Peyer's patch (tissue), 4 donors: ENCODE measurements at regions not wholly inside any gene's neighbourhood (a gene's known extent, or its start where the extent isn't known, plus 50 kb on each side); places are given as distances from the start of the nearest gene placed in this dataset.
A peak's percentile ranks its signal among the peaks of the same experiment; 100 is the strongest.
"Not testable (repeated sequence)": the region's sequence is repeated elsewhere in the genome, so short reads cannot be mapped to it uniquely, and the experiment has no call there.

Experiments
- DNase-seq, 3 donors: peaks; one replicate each; pipeline ENCODE4 v3.0.0-alpha.2; 2017 to 2019
- H3K27ac ChIP-seq, 4 donors: fragments of 200-600 bp; sonication (generic); one replicate each; pipeline ENCODE4 v1.5.1; 2016 to 2019
- H3K27me3 ChIP-seq, 2 donors: fragments of 200-600 bp; sonication (generic); one replicate each; pipeline ENCODE4 v1.5.1; 2019
- H3K36me3 ChIP-seq, 3 donors: fragments of 200-600 bp; sonication (generic); one replicate each; pipeline ENCODE4 v1.5.1; 2016 to 2019
- H3K4me1 ChIP-seq, 4 donors: fragments of 200-600 bp; sonication (generic); one replicate each; pipeline ENCODE4 v1.5.1; 2016 to 2019
- H3K4me3 ChIP-seq, 4 donors: fragments of 200-600 bp; sonication (generic); 1 replicate in 3 of 4; 2 replicates in 1 of 4; pipeline ENCODE4 v1.5.1; 2016 to 2019; ENCODE audit warnings: mild to moderate bottlenecking in 1 of 4
- H3K9me3 ChIP-seq, 4 donors: fragments of 200-600 bp; sonication (generic); one replicate each; pipeline ENCODE4 v1.5.1; 2016 to 2019; ENCODE audit warnings: mild to moderate bottlenecking in 1 of 4
- CTCF ChIP-seq, 6 experiments: fragments of 450-650 bp in 4 of 6; fragments of 200-600 bp in 2 of 6; sonication (generic) in 1 of 6; IDR thresholded peaks; one replicate each; pipeline ENCODE4 v1.5.1; 2017 to 2019; ENCODE audit warnings: antibody characterized with exemption in 6 of 6, mild to moderate bottlenecking in 3 of 6, moderate library complexity in 1 of 6
- POLR2A ChIP-seq, 2 donors: fragments of 450-650 bp; IDR thresholded peaks; one replicate each; pipeline ENCODE4 v1.5.1; 2017; ENCODE audit warnings: antibody characterized with exemption in 2 of 2, mild to moderate bottlenecking in 2 of 2, moderate library complexity in 2 of 2

DNA sequence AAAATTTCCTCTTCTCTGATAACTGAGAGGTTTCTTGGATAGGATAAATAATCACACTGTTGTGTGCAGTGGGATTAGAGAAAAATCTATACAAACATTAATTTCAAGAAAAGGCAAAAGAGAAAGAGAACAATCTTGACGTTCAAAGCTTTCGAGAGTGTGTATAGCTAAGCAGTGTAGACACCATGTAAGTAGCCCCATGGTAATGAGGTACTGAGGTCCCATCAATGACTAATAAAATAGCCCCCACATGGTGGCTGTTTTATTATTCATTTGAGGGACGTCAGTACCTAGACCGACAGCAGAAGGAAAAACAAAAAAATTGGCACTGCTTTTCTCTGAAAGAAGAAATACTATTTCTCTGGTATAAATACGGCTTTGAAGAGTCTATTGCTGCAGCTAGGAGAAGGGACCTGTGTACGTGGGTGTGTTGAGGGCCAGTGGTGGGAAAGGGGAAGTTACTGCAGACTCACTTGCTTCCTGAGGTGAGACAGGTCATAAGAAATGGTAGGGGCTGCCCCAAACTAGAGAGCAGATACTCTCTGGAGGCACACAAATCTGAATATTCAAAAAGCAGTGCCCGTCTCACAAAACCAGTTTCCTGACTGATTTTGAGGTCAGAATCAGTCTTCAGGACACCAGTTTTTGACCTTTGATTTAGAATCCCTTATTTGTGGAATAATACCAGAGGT is 339.8 kb downstream of the EMP1 start:
- H3K27ac ChIP-seq: peak overlapping the region in 2 of 4 donors; percentile 3 to 53
- TF ChIP-seq POLR2A (IDR thresholded peaks at IDR 0.05) (no peak), CTCF (IDR thresholded peaks at IDR 0.05) (no peak)

GRCh38 chr12:13534645-13535398 is 338.3 kb downstream of the EMP1 start:
- H3K9me3 ChIP-seq: no peaks in the 10 kb centered on the region
- no peaks in the 10 kb centered on the region for H3K36me3 ChIP-seq
- H3K27ac ChIP-seq: peak overlapping the region in 1 of 4 donors; percentile 8
- DNase-seq: peak; percentile 60 to 81 (median 64)
- no peak overlapping the region for H3K4me3 ChIP-seq
- H3K4me1 ChIP-seq: no peaks in the 10 kb centered on the region
- no peaks in the 10 kb centered on the region for H3K27me3 ChIP-seq
- TF ChIP-seq POLR2A (IDR thresholded peaks at IDR 0.05): no peak
- TF ChIP-seq CTCF (IDR thresholded peaks at IDR 0.05): peak in 4 of 6 experiments; percentile 60 to 72 (median 64)

More for the DNA sequence above, 339.8 kb downstream of the EMP1 start:
- Histone ChIP-seq H3K4me3 (no peak overlapping the region), H3K36me3 (no peaks in the 10 kb centered on the region), H3K4me1 (no peaks in the 10 kb centered on the region), H3K27me3 (no peaks in the 10 kb centered on the region), H3K9me3 (no peaks in the 10 kb centered on the region)
- DNase-seq: peak in 2 of 3 donors; percentile 64 to 75

DNA sequence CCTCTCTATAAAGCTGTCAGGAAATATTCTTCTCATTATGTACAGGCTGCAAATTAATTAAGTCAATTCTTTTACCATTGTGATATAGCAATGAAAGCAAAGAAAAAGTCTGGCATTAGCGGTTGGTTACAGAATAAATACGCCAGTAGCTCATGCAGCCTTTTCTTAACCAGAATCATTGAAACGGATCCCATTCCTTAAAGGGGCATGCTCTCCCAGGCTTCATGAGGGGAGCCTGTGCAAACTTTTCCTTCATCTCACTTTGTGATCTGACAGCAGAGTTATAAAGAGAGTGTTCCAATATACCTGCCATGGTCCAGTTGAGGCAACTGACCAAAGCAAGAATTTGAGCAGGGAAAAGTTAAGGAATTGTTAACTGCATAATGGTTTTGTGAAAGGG is 337.7 kb downstream of the EMP1 start:
- no peak for DNase-seq
- Histone ChIP-seq H3K9me3 (no peaks in the 10 kb centered on the region), H3K4me1 (no peaks in the 10 kb centered on the region), H3K36me3 (no peaks in the 10 kb centered on the region), H3K27ac (no peak overlapping the region), H3K27me3 (no peaks in the 10 kb centered on the region), H3K4me3 (no peak overlapping the region)
- TF ChIP-seq CTCF (IDR thresholded peaks at IDR 0.05) (no peak), POLR2A (IDR thresholded peaks at IDR 0.05) (no peak)

GRCh38 chr12:13530966-13531365 is 334.4 kb downstream of the EMP1 start:
- no peak overlapping the region for H3K4me3 ChIP-seq
- H3K4me1 ChIP-seq: no peaks in the 10 kb centered on the region
- H3K27ac ChIP-seq: no peak overlapping the region
- H3K36me3 ChIP-seq: no peaks in the 10 kb centered on the region
- peak in 1 of 3 donors; percentile 48 for DNase-seq
- no peaks in the 10 kb centered on the region for H3K9me3 ChIP-seq
- TF ChIP-seq POLR2A (IDR thresholded peaks at IDR 0.05) (no peak), CTCF (IDR thresholded peaks at IDR 0.05) (peak in 2 of 6 experiments; percentile 9 to 13)
- no peaks in the 10 kb centered on the region for H3K27me3 ChIP-seq

GRCh38 chr12:13526185-13526921 is 329.8 kb downstream of the EMP1 start:
- H3K9me3 ChIP-seq: not testable (repeated sequence)

More at GRCh38 chr12:13526185-13526921, 329.8 kb downstream of the EMP1 start:
- not testable (repeated sequence) for DNase-seq, H3K36me3 ChIP-seq, H3K27me3 ChIP-seq, H3K27ac ChIP-seq, H3K4me1 ChIP-seq, H3K4me3 ChIP-seq
